ENCODE measurements at regions not wholly inside any gene's neighbourhood (a gene's known extent, or its start where the extent isn't known, plus 50 kb on each side); places are given as distances from the start of the nearest gene placed in this dataset.
"Not testable (repeated sequence)": the region's sequence is repeated elsewhere in the genome, so short reads cannot be mapped to it uniquely, and the experiment has no call there.

GRCh38 chr7:153065051-153065450, 305.5 kb downstream of the ACTR3B start:
- H3K4me3 ChIP-seq, result no peak overlapping the region
- no peaks in the 10 kb centered on the region for H3K36me3 ChIP-seq
- H3K4me2 ChIP-seq, result no peak overlapping the region
- no peaks in the 10 kb centered on the region for H4K20me1 ChIP-seq
- H3K9me3 ChIP-seq, result no peaks in the 10 kb centered on the region
- no peak overlapping the region for H3K9ac ChIP-seq
- no peak for TF ChIP-seq Cebpa-rat (IDR thresholded peaks at IDR 0.05)
- no peak overlapping the region for H3K27ac ChIP-seq
- H3K4me1 ChIP-seq, result no peaks in the 10 kb centered on the region
- H3K27me3 ChIP-seq, result no peaks in the 10 kb centered on the region

GRCh38 chr7:153066711-153067110, 307.2 kb downstream of the ACTR3B start:
- Histone ChIP-seq H3K9ac (no peak overlapping the region), H3K4me3 (no peak overlapping the region), H3K27ac (no peak overlapping the region), H3K4me1 (no peaks in the 10 kb centered on the region), H3K36me3 (no peaks in the 10 kb centered on the region), H3K4me2 (no peak overlapping the region), H3K27me3 (no peaks in the 10 kb centered on the region), H4K20me1 (no peaks in the 10 kb centered on the region), H3K9me3 (no peaks in the 10 kb centered on the region)
- no peak for TF ChIP-seq Cebpa-rat (IDR thresholded peaks at IDR 0.05)

GRCh38 chr7:153070141-153070540, 310.6 kb downstream of the ACTR3B start:
- no peak overlapping the region for H3K27ac ChIP-seq
- no peaks in the 10 kb centered on the region for H3K27me3 ChIP-seq
- TF ChIP-seq Cebpa-rat (IDR thresholded peaks at IDR 0.05), result no peak
- H4K20me1 ChIP-seq, result no peaks in the 10 kb centered on the region
- H3K9ac ChIP-seq, result no peak overlapping the region
- no peaks in the 10 kb centered on the region for H3K4me1 ChIP-seq
- no peak overlapping the region for H3K4me2 ChIP-seq
- no peaks in the 10 kb centered on the region for H3K9me3 ChIP-seq
- H3K36me3 ChIP-seq, result no peaks in the 10 kb centered on the region
- no peak overlapping the region for H3K4me3 ChIP-seq

GRCh38 chr7:153072806-153073205, 313.3 kb downstream of the ACTR3B start:
- Histone ChIP-seq H3K36me3 (no peaks in the 10 kb centered on the region), H3K4me3 (no peak overlapping the region), H3K9ac (no peak overlapping the region), H4K20me1 (no peaks in the 10 kb centered on the region), H3K27ac (no peak overlapping the region), H3K27me3 (no peaks in the 10 kb centered on the region), H3K4me2 (no peak overlapping the region), H3K9me3 (no peaks in the 10 kb centered on the region), H3K4me1 (no peaks in the 10 kb centered on the region)
- no peak for TF ChIP-seq Cebpa-rat (IDR thresholded peaks at IDR 0.05)

- H3K9ac ChIP-seq, H3K27me3 ChIP-seq, H3K4me3 ChIP-seq, H3K4me1 ChIP-seq, H3K27ac ChIP-seq, H3K4me2 ChIP-seq, H3K9me3 ChIP-seq, H4K20me1 ChIP-seq, H3K36me3 ChIP-seq: not testable (repeated sequence)
Measured at GRCh38 chr7:153076289-153076688, 316.7 kb downstream of the ACTR3B start.

- no peaks in the 10 kb centered on the region for H4K20me1 ChIP-seq
- no peak for TF ChIP-seq Cebpa-rat (IDR thresholded peaks at IDR 0.05)
- H3K9ac ChIP-seq, result no peak overlapping the region
- peaks cover 18% of the 10 kb centered on the region for H3K4me1 ChIP-seq
- no peak overlapping the region for H3K4me3 ChIP-seq
- H3K27me3 ChIP-seq, result no peaks in the 10 kb centered on the region
- no peak overlapping the region for H3K4me2 ChIP-seq
- H3K9me3 ChIP-seq, result no peaks in the 10 kb centered on the region
- no peaks in the 10 kb centered on the region for H3K36me3 ChIP-seq
- H3K27ac ChIP-seq, result no peak overlapping the region
Measured at GRCh38 chr7:153081496-153081895, 321.9 kb downstream of the ACTR3B start.

GRCh38 chr7:153084278-153084677, 324.7 kb downstream of the ACTR3B start:
- Histone ChIP-seq H3K36me3 (no peaks in the 10 kb centered on the region), H4K20me1 (no peaks in the 10 kb centered on the region), H3K4me3 (no peak overlapping the region), H3K4me1 (peaks cover 18% of the 10 kb centered on the region), H3K9me3 (no peaks in the 10 kb centered on the region), H3K27me3 (no peaks in the 10 kb centered on the region), H3K27ac (no peak overlapping the region), H3K4me2 (peak overlapping the region; percentile 60), H3K9ac (no peak overlapping the region)
- no peak for TF ChIP-seq Cebpa-rat (IDR thresholded peaks at IDR 0.05)

- peaks cover 18% of the 10 kb centered on the region for H3K4me1 ChIP-seq
- H3K27ac ChIP-seq, result no peak overlapping the region
- H3K27me3 ChIP-seq, result no peaks in the 10 kb centered on the region
- H3K4me2 ChIP-seq, result no peak overlapping the region
- H3K9me3 ChIP-seq, result no peaks in the 10 kb centered on the region
- no peak for TF ChIP-seq Cebpa-rat (IDR thresholded peaks at IDR 0.05)
- H4K20me1 ChIP-seq, result no peaks in the 10 kb centered on the region
- no peaks in the 10 kb centered on the region for H3K36me3 ChIP-seq
- H3K4me3 ChIP-seq, result no peak overlapping the region
- no peak overlapping the region for H3K9ac ChIP-seq
Measured at GRCh38 chr7:153087498-153087897, 327.9 kb downstream of the ACTR3B start.

GRCh38 chr7:153088601-153089000, 329.0 kb downstream of the ACTR3B start:
- Histone ChIP-seq H3K36me3 (no peaks in the 10 kb centered on the region), H3K9me3 (no peaks in the 10 kb centered on the region), H3K4me2 (no peak overlapping the region), H4K20me1 (no peaks in the 10 kb centered on the region), H3K9ac (no peak overlapping the region), H3K4me3 (no peak overlapping the region), H3K27ac (no peak overlapping the region), H3K4me1 (peaks cover 10% of the 10 kb centered on the region), H3K27me3 (no peaks in the 10 kb centered on the region)
- TF ChIP-seq Cebpa-rat (IDR thresholded peaks at IDR 0.05), result no peak

- no peak for TF ChIP-seq Cebpa-rat (IDR thresholded peaks at IDR 0.05)
- Histone ChIP-seq H3K36me3 (no peaks in the 10 kb centered on the region), H3K9ac (no peak overlapping the region), H3K27me3 (no peaks in the 10 kb centered on the region), H3K4me3 (no peak overlapping the region), H3K4me2 (no peak overlapping the region), H3K9me3 (no peaks in the 10 kb centered on the region), H3K27ac (no peak overlapping the region), H3K4me1 (no peaks in the 10 kb centered on the region), H4K20me1 (no peaks in the 10 kb centered on the region)
Measured at GRCh38 chr7:153090209-153090608, 330.7 kb downstream of the ACTR3B start.

GRCh38 chr7:153090764-153091163, 331.2 kb downstream of the ACTR3B start:
- no peaks in the 10 kb centered on the region for H4K20me1 ChIP-seq
- no peaks in the 10 kb centered on the region for H3K36me3 ChIP-seq
- H3K4me3 ChIP-seq, result no peak overlapping the region
- H3K4me2 ChIP-seq, result no peak overlapping the region
- TF ChIP-seq Cebpa-rat (IDR thresholded peaks at IDR 0.05), result no peak
- H3K4me1 ChIP-seq, result no peaks in the 10 kb centered on the region
- H3K9ac ChIP-seq, result no peak overlapping the region
- no peaks in the 10 kb centered on the region for H3K27me3 ChIP-seq
- H3K9me3 ChIP-seq, result no peaks in the 10 kb centered on the region
- no peak overlapping the region for H3K27ac ChIP-seq
